ENCODE measurements at regions not wholly inside any gene's neighbourhood (a gene's known extent, or its start where the extent isn't known, plus 50 kb on each side); places are given as distances from the start of the nearest gene placed in this dataset.

- TF ChIP-seq CTCF (IDR thresholded peaks at IDR 0.05) (no peak), POLR2A (IDR thresholded peaks at IDR 0.05) (no peak)
Measured at GRCh38 chr13:34310539-34310938, 492.6 kb downstream of the RFC3 start.
